Neural cell (in vitro differentiated cells): ENCODE measurements at regions not wholly inside any gene's neighbourhood (a gene's known extent, or its start where the extent isn't known, plus 50 kb on each side); places are given as distances from the start of the nearest gene placed in this dataset.

Experiments
- H2AFZ ChIP-seq: fragments of 200-600, 300-800 bp; sonication (generic), shearing (Covaris generic); 2 replicates; pipeline ENCODE4 v1.6.0; 2014; ENCODE audit warnings: low read depth, mild to moderate bottlenecking, antibody characterized with exemption, low read length, moderate library complexity
- H3F3A ChIP-seq: fragments of 200-600 bp; shearing (Covaris generic); 2 replicates; pipeline ENCODE4 v1.6.1; 2016; ENCODE audit warnings: mild to moderate bottlenecking, moderate library complexity, mixed read lengths, antibody characterized with exemption, low read length; ENCODE audit not compliant: insufficient read depth, poor library complexity, severe bottlenecking
- H3K27ac ChIP-seq: fragments of 200-600, 300-800 bp; sonication (generic), shearing (Covaris generic); 2 replicates; pipeline ENCODE4 v1.5.1; 2014; ENCODE audit warnings: mild to moderate bottlenecking, low read length, moderate library complexity
- H3K27me3 ChIP-seq: fragments of 300-800, 200-600 bp; sonication (generic), shearing (Covaris generic); 2 replicates; pipeline ENCODE4 v1.6.0; 2014; ENCODE audit warnings: mild to moderate bottlenecking, low read depth, low read length, moderate library complexity; ENCODE audit not compliant: insufficient read depth
- H3K36me3 ChIP-seq: fragments of 300-800, 200-600 bp; sonication (generic), shearing (Covaris generic); 2 replicates; pipeline ENCODE4 v1.5.1; 2014; ENCODE audit warnings: mild to moderate bottlenecking, antibody characterized with exemption, low read length, moderate library complexity; ENCODE audit not compliant: insufficient read depth
- H3K4me2 ChIP-seq: fragments of 300-800, 200-600 bp; sonication (generic), shearing (Covaris generic); 2 replicates; pipeline ENCODE4 v1.6.0; 2014; ENCODE audit warnings: mild to moderate bottlenecking, low read length
- H3K4me3 ChIP-seq: fragments of 300-800, 200-600 bp; sonication (generic), shearing (Covaris generic); 2 replicates; pipeline ENCODE4 v1.5.1; 2014; ENCODE audit warnings: mild to moderate bottlenecking, low read length, moderate library complexity
- H3K79me2 ChIP-seq: fragments of 200-600 bp; shearing (Covaris generic); replicated peaks from 2 replicates; pipeline ENCODE4 v1.6.0; 2014; ENCODE audit warnings: mild to moderate bottlenecking, low read length, moderate library complexity; ENCODE audit not compliant: insufficient read depth
- H3K9ac ChIP-seq: fragments of 300-800, 200-600 bp; sonication (generic), shearing (Covaris generic); 2 replicates; pipeline ENCODE4 v1.6.1; 2016; ENCODE audit warnings: mild to moderate bottlenecking, low read length, mixed read lengths
- H3K9me2 ChIP-seq: fragments of 200-600 bp; shearing (Covaris generic); 2 replicates; pipeline ENCODE4 v1.6.1; 2016; ENCODE audit warnings: mild to moderate bottlenecking, low read length, mixed read lengths; ENCODE audit not compliant: insufficient read depth
- H3K9me3 ChIP-seq: fragments of 200-600, 300-800 bp; sonication (generic), shearing (Covaris generic); 2 replicates; pipeline ENCODE4 v1.6.1; 2016; ENCODE audit warnings: mild to moderate bottlenecking, mixed run types, low read length, moderate library complexity, mixed read lengths
- H4K20me1 ChIP-seq: fragments of 200-600 bp; shearing (Covaris generic); 2 replicates; pipeline ENCODE4 v1.6.1; 2016; ENCODE audit warnings: mild to moderate bottlenecking, mixed run types; ENCODE audit not compliant: insufficient read depth
- EP300 ChIP-seq: fragments of 450-650 bp; conservative IDR thresholded peaks from 2 replicates; pipeline ENCODE4 v1.6.1; 2014; ENCODE audit warnings: antibody characterized with exemption, mild to moderate bottlenecking, moderate library complexity; ENCODE audit not compliant: poor library complexity, severe bottlenecking
- EZH2 ChIP-seq: fragments of 200-600, 300-800 bp; shearing (Covaris generic), sonication (generic); IDR thresholded peaks from 2 replicates; pipeline ENCODE4 v1.6.1; 2014; ENCODE audit warnings: antibody characterized with exemption, low read length, borderline replicate concordance, mild to moderate bottlenecking; ENCODE audit not compliant: insufficient read depth, poor library complexity, severe bottlenecking
- MXI1 ChIP-seq: fragments of 450-650 bp; conservative IDR thresholded peaks from 2 replicates; pipeline ENCODE4 v1.6.1; 2014; ENCODE audit warnings: antibody characterized with exemption, mild to moderate bottlenecking; ENCODE audit not compliant: poor library complexity, severe bottlenecking
- POLR2AphosphoS5 ChIP-seq: IDR thresholded peaks from 2 replicates; pipeline ENCODE4 v1.6.1; 2012
- RAD21 ChIP-seq: fragments of 450-650 bp; conservative IDR thresholded peaks from 2 replicates; pipeline ENCODE4 v1.6.1; 2014; ENCODE audit warnings: antibody characterized with exemption, mild to moderate bottlenecking, moderate library complexity
- SMC3 ChIP-seq: fragments of 450-650 bp; conservative IDR thresholded peaks from 2 replicates; pipeline ENCODE4 v1.6.1; 2014; ENCODE audit warnings: antibody characterized with exemption, mild to moderate bottlenecking, moderate library complexity; ENCODE audit not compliant: poor library complexity
- TAF1 ChIP-seq: IDR thresholded peaks from 2 replicates; pipeline ENCODE4 v1.6.1; 2012; ENCODE audit warnings: low read depth
- TF ChIP-seq, protein P1 (sequence below): fragments of 450-650 bp; IDR thresholded peaks from 2 replicates; pipeline ENCODE4 v1.5.1; 2014; ENCODE audit warnings: antibody characterized with exemption, mild to moderate bottlenecking, moderate library complexity; ENCODE audit not compliant: poor library complexity, severe bottlenecking
- TF ChIP-seq, protein P2 (sequence below): IDR thresholded peaks from 2 replicates; pipeline ENCODE4 v1.6.1; 2012; ENCODE audit warnings: borderline replicate concordance

DNA sequence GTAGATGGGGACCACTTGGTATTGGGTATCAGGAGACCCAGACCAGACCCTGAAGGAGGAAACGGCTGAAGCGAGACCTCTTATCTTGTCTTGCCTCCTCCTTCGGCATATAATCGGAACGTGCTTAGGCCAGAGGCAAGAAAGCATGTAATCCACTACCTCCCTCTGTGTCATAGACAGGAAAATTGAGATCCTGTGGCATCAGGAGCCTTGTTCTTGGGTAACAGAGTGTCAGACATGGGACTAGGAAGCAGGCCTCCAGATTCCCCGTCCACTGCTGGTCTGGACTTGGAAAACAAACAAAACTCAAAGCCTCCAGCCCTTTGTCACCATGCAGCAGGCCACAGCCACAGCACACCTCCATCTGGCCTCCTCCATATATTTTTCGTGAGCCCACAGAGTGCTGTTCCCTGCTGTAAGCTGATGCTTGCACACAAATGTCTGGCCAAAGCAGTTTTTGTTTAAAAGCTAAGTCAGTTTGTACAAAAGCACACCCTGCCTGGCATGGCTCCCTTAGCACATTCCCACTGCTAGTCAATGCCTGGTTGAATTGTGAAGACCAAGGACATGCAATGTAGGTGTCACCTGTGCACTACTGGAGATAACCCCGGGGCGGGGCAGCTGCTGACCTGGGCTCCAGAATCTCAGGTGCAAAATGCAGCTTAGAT, 510.9 kb downstream of the RPS24 start:
- TF ChIP-seq, protein P1, sequence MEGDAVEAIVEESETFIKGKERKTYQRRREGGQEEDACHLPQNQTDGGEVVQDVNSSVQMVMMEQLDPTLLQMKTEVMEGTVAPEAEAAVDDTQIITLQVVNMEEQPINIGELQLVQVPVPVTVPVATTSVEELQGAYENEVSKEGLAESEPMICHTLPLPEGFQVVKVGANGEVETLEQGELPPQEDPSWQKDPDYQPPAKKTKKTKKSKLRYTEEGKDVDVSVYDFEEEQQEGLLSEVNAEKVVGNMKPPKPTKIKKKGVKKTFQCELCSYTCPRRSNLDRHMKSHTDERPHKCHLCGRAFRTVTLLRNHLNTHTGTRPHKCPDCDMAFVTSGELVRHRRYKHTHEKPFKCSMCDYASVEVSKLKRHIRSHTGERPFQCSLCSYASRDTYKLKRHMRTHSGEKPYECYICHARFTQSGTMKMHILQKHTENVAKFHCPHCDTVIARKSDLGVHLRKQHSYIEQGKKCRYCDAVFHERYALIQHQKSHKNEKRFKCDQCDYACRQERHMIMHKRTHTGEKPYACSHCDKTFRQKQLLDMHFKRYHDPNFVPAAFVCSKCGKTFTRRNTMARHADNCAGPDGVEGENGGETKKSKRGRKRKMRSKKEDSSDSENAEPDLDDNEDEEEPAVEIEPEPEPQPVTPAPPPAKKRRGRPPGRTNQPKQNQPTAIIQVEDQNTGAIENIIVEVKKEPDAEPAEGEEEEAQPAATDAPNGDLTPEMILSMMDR, result no peak
- TF ChIP-seq MXI1 (no peak), EP300 (no peak), RAD21 (no peak), EZH2 (no peak), SMC3 (no peak), TAF1 (no peak), POLR2AphosphoS5 (no peak)
- TF ChIP-seq, protein P2, sequence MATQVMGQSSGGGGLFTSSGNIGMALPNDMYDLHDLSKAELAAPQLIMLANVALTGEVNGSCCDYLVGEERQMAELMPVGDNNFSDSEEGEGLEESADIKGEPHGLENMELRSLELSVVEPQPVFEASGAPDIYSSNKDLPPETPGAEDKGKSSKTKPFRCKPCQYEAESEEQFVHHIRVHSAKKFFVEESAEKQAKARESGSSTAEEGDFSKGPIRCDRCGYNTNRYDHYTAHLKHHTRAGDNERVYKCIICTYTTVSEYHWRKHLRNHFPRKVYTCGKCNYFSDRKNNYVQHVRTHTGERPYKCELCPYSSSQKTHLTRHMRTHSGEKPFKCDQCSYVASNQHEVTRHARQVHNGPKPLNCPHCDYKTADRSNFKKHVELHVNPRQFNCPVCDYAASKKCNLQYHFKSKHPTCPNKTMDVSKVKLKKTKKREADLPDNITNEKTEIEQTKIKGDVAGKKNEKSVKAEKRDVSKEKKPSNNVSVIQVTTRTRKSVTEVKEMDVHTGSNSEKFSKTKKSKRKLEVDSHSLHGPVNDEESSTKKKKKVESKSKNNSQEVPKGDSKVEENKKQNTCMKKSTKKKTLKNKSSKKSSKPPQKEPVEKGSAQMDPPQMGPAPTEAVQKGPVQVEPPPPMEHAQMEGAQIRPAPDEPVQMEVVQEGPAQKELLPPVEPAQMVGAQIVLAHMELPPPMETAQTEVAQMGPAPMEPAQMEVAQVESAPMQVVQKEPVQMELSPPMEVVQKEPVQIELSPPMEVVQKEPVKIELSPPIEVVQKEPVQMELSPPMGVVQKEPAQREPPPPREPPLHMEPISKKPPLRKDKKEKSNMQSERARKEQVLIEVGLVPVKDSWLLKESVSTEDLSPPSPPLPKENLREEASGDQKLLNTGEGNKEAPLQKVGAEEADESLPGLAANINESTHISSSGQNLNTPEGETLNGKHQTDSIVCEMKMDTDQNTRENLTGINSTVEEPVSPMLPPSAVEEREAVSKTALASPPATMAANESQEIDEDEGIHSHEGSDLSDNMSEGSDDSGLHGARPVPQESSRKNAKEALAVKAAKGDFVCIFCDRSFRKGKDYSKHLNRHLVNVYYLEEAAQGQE, result no peak
- Histone ChIP-seq H3K9me3 (no peaks in the 10 kb centered on the region), H3K4me3 (no peak overlapping the region), H3K79me2 (no peaks in the 10 kb centered on the region), H3K9ac (no peak overlapping the region), H3F3A (no peaks in the 10 kb centered on the region), H2AFZ (no peak overlapping the region), H4K20me1 (no peaks in the 10 kb centered on the region), H3K4me2 (no peak overlapping the region), H3K27ac (no peak overlapping the region), H3K27me3 (no peaks in the 10 kb centered on the region), H3K36me3 (no peaks in the 10 kb centered on the region), H3K9me2 (no peaks in the 10 kb centered on the region)

DNA sequence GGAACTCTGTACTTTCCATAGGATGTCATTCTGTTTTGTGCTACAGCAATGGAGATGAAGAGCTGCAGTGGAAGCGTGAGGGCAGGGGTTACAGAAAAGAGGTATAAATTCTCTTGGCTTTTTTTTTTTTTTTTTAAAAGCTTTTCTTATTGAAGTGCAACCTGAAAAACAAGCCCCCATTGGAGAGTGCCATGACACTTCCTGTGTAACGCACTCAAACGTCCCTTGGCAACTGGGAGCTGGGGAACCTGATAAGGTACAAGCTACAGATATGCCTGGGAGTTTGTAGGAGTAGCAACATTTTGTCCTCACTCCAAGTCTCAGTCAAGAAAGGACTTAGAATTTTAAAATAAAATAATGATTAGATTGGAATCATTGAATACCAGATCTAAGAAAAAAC, 512.1 kb downstream of the RPS24 start:
- Histone ChIP-seq H3K9me3 (no peaks in the 10 kb centered on the region), H3F3A (no peaks in the 10 kb centered on the region), H3K4me2 (no peak overlapping the region), H3K9me2 (no peaks in the 10 kb centered on the region), H3K4me3 (no peak overlapping the region), H4K20me1 (no peaks in the 10 kb centered on the region), H3K27me3 (no peaks in the 10 kb centered on the region), H2AFZ (no peak overlapping the region), H3K79me2 (no peaks in the 10 kb centered on the region), H3K36me3 (no peaks in the 10 kb centered on the region), H3K9ac (no peak overlapping the region), H3K27ac (no peak overlapping the region)
- no peak for TF ChIP-seq RAD21
- TF ChIP-seq, protein P2, result no peak
- TF ChIP-seq TAF1, result no peak
